ENCODE measurements at regions not wholly inside any gene's neighbourhood (a gene's known extent, or its start where the extent isn't known, plus 50 kb on each side); places are given as distances from the start of the nearest gene placed in this dataset.
A peak's percentile ranks its signal among the peaks of the same experiment; 100 is the strongest.

- peaks cover 38% of the 10 kb centered on the region for H3K4me1 Mint-ChIP-seq
- H3K27ac Mint-ChIP-seq, result no peak overlapping the region
- peaks cover 29% of the 10 kb centered on the region for H3K27me3 Mint-ChIP-seq
- peaks cover 0 to 8% of the 10 kb centered on the region in 2 donors for H3K9me3 Mint-ChIP-seq
- no peak overlapping the region for H3K4me3 Mint-ChIP-seq
- DNase-seq, result no peak
- no peak for ATAC-seq
Observed at GRCh38 chr12:124696693-124697476, 129.5 kb upstream of the NCOR2 start.

GRCh38 chr12:124695861-124696260 lies 128.4 kb upstream of the NCOR2 start:
- H3K27me3 Mint-ChIP-seq, result peaks cover 29% of the 10 kb centered on the region
- no peak for ATAC-seq
- no peak overlapping the region for H3K4me3 Mint-ChIP-seq

GRCh38 chr12:124694846-124695497 lies 127.6 kb upstream of the NCOR2 start:
- no peak overlapping the region for H3K27ac Mint-ChIP-seq
- DNase-seq, result no peak
- peaks cover 38% of the 10 kb centered on the region for H3K4me1 Mint-ChIP-seq
- H3K27me3 Mint-ChIP-seq, result peaks cover 29% of the 10 kb centered on the region
- peaks cover 0 to 14% of the 10 kb centered on the region in 2 donors for H3K9me3 Mint-ChIP-seq
- no peak for ATAC-seq
- no peak overlapping the region for H3K4me3 Mint-ChIP-seq

More at GRCh38 chr12:124695861-124696260, 128.4 kb upstream of the NCOR2 start:
- Mint-ChIP-seq H3K27ac (no peak overlapping the region), H3K9me3 (peaks cover 0 to 14% of the 10 kb centered on the region in 2 donors), H3K4me1 (peaks cover 38% of the 10 kb centered on the region)
- no peak for DNase-seq

- Mint-ChIP-seq H3K27me3 (peaks cover 24% of the 10 kb centered on the region), H3K4me1 (peaks cover 38% of the 10 kb centered on the region), H3K9me3 (peaks cover 0 to 14% of the 10 kb centered on the region in 2 donors), H3K4me3 (peak overlapping the region; percentile 33 to 52), H3K27ac (no peak overlapping the region)
- peak; percentile 95 for ATAC-seq
- peak in 1 of 2 donors; percentile 54 for DNase-seq
Observed at GRCh38 chr12:124694250-124694649, 126.8 kb upstream of the NCOR2 start.

- ATAC-seq (no peak), DNase-seq (no peak)
- Mint-ChIP-seq H3K4me1 (peaks cover 45% of the 10 kb centered on the region), H3K27me3 (peaks cover 21% of the 10 kb centered on the region), H3K27ac (peak overlapping the region in 1 of 2 donors; percentile 27), H3K9me3 (peaks cover 0 to 14% of the 10 kb centered on the region in 2 donors), H3K4me3 (no peak overlapping the region)
Observed at GRCh38 chr12:124693111-124693723, 125.8 kb upstream of the NCOR2 start.

- Mint-ChIP-seq H3K27ac (peak overlapping the region in 1 of 2 donors; percentile 12), H3K4me3 (no peak overlapping the region), H3K27me3 (peaks cover 17% of the 10 kb centered on the region), H3K4me1 (peaks cover 53% of the 10 kb centered on the region), H3K9me3 (peaks cover 0 to 14% of the 10 kb centered on the region in 2 donors)
- ATAC-seq (no peak), DNase-seq (no peak)
Observed at GRCh38 chr12:124692443-124692842, 125.0 kb upstream of the NCOR2 start.

- Mint-ChIP-seq H3K9me3 (peaks cover 0 to 14% of the 10 kb centered on the region in 2 donors), H3K27ac (no peak overlapping the region), H3K27me3 (peaks cover 17% of the 10 kb centered on the region), H3K4me1 (peaks cover 55% of the 10 kb centered on the region), H3K4me3 (no peak overlapping the region)
- ATAC-seq (no peak), DNase-seq (no peak)
Observed at GRCh38 chr12:124691429-124691828, 124.0 kb upstream of the NCOR2 start.

- Mint-ChIP-seq H3K27ac (no peak overlapping the region), H3K27me3 (peaks cover 15% of the 10 kb centered on the region), H3K9me3 (peaks cover 0 to 14% of the 10 kb centered on the region in 2 donors), H3K4me1 (peaks cover 52% of the 10 kb centered on the region), H3K4me3 (no peak overlapping the region)
- ATAC-seq (no peak), DNase-seq (no peak)
Observed at GRCh38 chr12:124689631-124690030, 122.2 kb upstream of the NCOR2 start.

- peak overlapping the region in 1 of 2 donors; percentile 25 for H3K4me3 Mint-ChIP-seq
Observed at GRCh38 chr12:124688356-124688992, 121.1 kb upstream of the NCOR2 start.

GRCh38 chr12:124687917-124688316 lies 120.5 kb upstream of the NCOR2 start:
- DNase-seq (no peak), ATAC-seq (peak; percentile 48)
- peaks cover 15% of the 10 kb centered on the region for H3K27me3 Mint-ChIP-seq
- no peak overlapping the region for H3K27ac Mint-ChIP-seq
- peak overlapping the region; percentile 37 to 40 for H3K4me3 Mint-ChIP-seq
- peaks cover 0 to 14% of the 10 kb centered on the region in 2 donors for H3K9me3 Mint-ChIP-seq
- H3K4me1 Mint-ChIP-seq, result peaks cover 54% of the 10 kb centered on the region

More at GRCh38 chr12:124688356-124688992, 121.1 kb upstream of the NCOR2 start:
- Mint-ChIP-seq H3K27me3 (peaks cover 15% of the 10 kb centered on the region), H3K4me1 (peaks cover 52% of the 10 kb centered on the region), H3K9me3 (peaks cover 0 to 14% of the 10 kb centered on the region in 2 donors), H3K27ac (no peak overlapping the region)
- ATAC-seq, result no peak
- DNase-seq, result no peak

GRCh38 chr12:124687174-124687902 lies 119.9 kb upstream of the NCOR2 start:
- Mint-ChIP-seq H3K27me3 (peaks cover 15% of the 10 kb centered on the region), H3K4me3 (peak overlapping the region; percentile 37 to 40), H3K4me1 (peaks cover 57% of the 10 kb centered on the region), H3K9me3 (peaks cover 0 to 10% of the 10 kb centered on the region in 2 donors), H3K27ac (peak overlapping the region in 1 of 2 donors; percentile 79)
- peak; percentile 17 for ATAC-seq
- DNase-seq, result no peak

- no peak for ATAC-seq
- peaks cover 0 to 3% of the 10 kb centered on the region in 2 donors for H3K9me3 Mint-ChIP-seq
- no peak overlapping the region for H3K4me3 Mint-ChIP-seq
- H3K27me3 Mint-ChIP-seq, result peaks cover 15% of the 10 kb centered on the region
- H3K27ac Mint-ChIP-seq, result no peak overlapping the region
- no peak for DNase-seq
- peaks cover 64% of the 10 kb centered on the region for H3K4me1 Mint-ChIP-seq
Observed at GRCh38 chr12:124686370-124687173, 119.2 kb upstream of the NCOR2 start.

GRCh38 chr12:124685689-124686369 lies 118.4 kb upstream of the NCOR2 start:
- H3K4me1 Mint-ChIP-seq, result peaks cover 70% of the 10 kb centered on the region
- H3K27me3 Mint-ChIP-seq, result peaks cover 15% of the 10 kb centered on the region

More at GRCh38 chr12:124685689-124686369, 118.4 kb upstream of the NCOR2 start:
- Mint-ChIP-seq H3K4me3 (no peak overlapping the region), H3K9me3 (no peaks in the 10 kb centered on the region), H3K27ac (no peak overlapping the region)
- DNase-seq, result no peak
- no peak for ATAC-seq

Data from stimulated activated naive CD8-positive, alpha-beta T cell treated with anti-CD3 and anti-CD28 coated beads, Interleukin-15, amount 100 ng/mL, for 72 hours (primary cell).